ENCODE measurements at regions not wholly inside any gene's neighbourhood (a gene's known extent, or its start where the extent isn't known, plus 50 kb on each side); places are given as distances from the start of the nearest gene placed in this dataset.

DNA sequence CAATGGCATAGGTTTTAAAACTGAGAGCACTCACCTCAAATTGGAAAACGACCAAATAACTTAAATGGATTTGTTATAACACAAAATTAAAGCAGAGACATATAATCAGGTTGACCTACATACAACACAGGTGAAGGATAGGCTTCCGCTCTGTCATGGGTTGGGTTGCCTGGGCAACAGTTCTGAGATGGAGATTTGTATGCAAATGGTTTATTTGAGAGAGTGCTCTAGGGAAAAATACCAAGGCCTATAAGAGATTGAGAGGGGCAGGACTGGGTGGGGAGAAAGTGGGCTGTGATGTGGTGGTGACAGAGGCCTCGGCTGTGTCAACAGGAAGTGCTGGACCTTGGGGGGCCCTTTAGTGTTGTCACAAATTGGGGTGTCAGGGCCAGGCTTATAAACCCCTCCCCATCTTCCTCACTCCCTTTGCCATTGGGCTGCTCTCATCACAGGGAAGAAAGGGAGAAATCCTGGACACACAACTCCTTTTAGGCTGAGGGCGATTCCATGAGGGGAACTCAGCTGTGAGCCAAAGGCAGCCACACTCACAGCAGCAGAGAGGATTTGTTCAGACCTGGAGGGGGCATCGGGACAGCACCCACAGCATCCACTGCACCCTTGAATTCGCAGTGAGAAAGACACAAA lies 105.4 kb upstream of the LYZL1 start:
- no peak for DNase-seq

DNA sequence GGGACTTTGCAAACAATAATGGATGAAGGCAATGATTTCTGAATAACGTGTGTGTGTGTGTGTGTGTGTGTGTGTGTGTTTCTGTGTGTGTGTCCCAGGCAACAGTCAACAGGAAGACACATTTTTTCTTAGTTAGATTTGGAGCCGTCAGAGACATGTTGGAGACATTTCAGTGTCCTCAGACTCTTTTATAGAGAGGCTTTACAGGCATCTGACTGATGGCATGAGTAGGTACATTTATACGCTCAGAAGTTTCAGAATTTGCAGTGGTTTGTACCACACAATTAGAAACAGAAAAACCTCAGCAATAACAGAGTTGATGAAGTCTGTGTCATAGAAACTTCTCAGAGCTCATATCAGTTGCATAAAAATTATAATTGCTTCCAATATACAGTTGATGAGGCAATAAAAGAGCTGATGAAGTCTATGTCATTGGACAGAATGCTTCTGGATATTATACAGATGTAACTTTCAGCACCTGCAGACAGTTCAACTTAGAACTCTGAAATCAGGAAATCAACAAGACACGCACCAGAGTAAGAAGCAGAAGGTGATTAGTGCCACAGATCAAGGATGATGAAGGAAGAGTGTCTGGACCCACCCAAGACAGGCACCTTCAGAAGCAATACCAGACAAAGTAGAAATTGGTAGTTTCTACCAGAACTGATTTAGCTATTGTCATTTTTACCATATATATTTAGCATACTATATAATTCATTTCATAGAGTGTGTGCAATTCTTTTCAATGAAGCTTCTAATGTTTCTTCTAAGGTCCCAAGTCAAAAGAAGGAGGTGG lies 104.5 kb upstream of the LYZL1 start:
- DNase-seq: no peak

DNA sequence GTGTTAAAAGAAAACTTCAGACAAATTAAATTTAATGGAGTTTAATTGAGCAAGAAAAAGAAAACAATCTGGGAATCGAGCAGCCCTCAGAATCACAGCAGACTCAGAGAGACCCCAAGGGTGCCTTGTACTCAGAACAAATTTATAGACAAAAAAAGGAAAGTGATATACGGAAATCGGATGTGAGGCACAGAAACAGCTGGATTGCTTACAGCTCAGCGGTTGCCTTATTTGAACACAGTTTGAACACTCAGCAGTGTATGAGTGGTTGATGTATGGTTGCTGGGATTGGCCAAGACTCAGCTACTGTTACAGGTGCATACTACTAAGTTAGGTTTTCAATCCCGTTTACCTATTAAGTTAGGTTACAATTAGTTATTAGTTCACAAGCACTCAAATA lies 103.8 kb upstream of the LYZL1 start:
- DNase-seq: no peak

DNA sequence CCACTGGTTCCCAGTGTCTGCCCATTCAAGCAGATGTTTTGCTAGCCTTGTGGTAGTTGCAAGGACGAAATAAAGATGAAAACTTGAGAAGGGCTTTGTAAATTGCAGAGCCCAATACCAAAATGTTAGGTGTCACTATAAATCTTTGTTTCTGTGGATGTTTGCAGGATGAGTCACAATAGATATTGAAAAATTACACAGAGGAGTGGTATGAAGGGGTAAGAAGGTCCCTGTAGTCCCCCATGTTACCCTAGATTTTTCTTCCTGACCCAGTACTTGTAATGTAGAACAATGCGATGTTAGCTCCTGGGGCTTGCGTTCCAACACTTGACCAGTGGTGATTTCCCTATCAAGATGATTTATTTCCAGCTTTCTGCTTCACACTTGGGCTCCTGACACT lies 102.6 kb upstream of the LYZL1 start:
- DNase-seq: no peak

DNA sequence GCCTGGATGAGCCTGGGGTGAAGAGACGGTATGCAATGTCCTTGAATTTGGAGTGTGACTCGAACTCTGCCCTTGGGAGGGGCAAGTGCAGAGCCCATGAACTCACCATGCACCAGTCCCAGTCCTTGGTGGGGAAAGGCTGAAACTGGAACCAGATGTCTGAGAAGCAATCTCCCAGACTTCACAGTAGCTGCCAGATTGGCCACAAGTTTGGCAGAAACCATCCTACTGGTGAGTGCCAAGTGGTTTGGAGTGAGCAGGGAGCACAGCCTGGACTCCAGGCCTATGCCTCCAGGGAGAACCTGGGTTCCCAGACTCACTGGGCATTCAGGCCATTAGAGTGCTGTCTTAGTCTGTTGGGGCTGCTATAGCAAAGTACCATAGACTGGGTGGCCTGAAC lies 99.6 kb upstream of the LYZL1 start:
- no peak for DNase-seq

DNA sequence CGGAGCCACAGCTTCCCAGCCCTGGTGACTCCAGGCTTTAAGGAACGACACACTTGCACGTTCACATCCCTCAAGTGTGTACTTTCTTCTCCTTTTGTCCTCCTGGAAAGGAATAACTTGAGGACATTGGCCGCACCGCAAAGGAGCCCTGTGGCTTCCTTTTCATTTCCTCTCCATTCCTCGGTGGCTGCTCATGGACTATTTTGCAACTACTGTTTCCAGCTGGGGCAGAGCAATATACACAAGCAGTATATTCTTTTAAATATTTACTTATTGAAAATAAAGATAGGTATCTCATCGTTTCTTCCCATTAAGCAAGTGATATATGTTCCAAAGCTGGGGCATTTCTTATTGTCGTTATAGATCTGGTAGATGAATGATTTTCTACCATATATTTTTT lies 97.2 kb upstream of the LYZL1 start:
- DNase-seq: no peak

DNA sequence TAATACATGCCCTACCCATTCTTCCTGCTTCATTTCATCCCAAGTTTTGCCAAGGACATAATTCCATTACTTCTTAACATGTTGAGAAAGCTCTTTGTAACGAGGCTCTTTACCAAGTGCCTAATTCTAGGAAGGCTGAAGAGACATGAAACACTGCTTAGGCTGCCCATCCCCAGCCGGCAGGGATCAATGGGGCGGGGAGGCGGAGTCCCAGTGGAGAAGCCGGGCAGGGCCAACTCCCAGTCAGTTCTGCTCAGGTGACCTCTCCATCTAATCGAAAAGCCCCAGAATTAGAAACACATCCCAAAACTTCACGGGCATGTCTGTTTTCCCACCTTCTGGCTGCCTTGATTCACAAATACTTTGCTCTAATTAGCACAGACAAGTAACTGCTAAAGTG lies 89.5 kb upstream of the LYZL1 start:
- DNase-seq: no peak

DNA sequence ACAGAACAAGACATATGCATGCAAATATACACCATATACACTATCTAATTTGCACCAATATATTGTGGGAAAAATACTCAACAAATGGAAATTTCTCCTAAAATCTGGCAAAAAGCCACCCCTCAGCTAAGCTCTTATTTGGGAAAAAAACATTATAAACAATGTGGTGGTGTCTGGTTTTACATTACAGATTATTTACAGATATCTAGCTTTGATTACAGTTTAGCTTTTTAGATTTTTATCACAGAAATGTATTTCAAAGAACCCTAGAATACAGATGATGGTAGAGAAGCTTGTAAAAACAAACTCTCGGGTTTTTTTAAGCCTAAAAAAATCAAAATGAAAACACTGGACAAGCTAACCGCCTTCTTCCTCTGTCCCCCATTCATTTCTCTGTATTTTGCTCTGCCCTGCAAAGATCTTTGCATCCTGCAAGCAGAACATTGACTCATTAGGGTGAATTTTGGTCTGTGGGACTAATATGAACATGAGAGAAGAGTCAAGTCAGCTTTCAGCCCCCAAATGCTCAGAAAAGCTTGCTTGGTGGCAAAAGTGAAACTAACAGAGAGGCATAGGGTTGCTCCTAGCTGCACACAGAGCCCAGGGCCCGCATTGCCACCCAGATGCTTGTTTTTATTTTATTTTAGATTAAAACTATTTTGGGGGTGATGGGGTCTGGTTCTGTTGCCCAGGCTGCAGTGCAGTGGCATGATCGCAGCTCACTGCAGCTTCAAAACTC lies 88.8 kb upstream of the LYZL1 start:
- no peak for DNase-seq

DNA sequence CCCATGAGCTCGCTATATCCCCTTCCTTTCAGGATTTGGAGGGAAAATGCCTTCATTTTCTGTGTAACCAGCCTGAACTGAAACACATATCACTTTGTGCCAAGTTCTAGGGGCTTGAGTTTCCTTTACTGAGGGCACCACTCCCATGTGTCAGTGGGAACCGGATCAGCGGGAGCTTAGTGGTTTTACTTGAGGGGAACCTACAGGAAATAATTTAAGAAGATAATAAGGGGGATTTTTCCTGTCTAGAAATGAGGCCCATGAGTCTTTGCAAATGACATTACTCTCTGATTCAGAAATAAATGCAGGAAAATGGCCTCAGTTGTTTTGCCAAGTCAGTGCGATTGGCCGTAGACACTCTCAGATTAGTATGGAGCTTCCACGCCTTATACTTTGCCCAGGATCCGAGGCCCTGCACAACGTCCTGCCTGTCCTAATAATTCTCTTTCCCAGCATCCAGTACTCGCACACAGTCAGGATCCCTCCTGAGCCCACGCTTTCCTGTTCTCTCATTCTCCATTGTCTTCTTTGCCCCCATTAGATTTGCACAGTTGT lies 86.4 kb upstream of the LYZL1 start:
- DNase-seq: no peak

DNA sequence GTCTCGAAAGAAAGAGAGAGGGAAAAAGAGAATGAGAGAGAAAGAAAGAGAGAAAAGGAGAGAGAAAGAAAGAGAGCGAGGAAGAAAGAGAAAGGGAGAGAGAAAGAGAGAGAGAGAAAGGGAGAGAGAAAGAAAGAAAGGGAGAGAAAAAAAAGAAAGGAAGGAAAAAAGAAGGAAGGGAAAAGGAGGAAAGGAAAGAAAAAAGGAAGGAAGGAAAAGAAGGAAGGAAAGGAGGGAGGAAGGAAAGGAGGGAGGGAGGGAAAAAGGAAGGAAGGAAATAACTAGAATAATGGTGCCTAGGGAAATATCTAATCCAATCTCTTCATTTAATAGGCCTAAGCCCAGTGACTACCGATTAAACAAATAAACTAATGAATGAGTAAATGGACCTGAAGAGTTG lies 85.4 kb upstream of the LYZL1 start:
- no peak for DNase-seq

DNA sequence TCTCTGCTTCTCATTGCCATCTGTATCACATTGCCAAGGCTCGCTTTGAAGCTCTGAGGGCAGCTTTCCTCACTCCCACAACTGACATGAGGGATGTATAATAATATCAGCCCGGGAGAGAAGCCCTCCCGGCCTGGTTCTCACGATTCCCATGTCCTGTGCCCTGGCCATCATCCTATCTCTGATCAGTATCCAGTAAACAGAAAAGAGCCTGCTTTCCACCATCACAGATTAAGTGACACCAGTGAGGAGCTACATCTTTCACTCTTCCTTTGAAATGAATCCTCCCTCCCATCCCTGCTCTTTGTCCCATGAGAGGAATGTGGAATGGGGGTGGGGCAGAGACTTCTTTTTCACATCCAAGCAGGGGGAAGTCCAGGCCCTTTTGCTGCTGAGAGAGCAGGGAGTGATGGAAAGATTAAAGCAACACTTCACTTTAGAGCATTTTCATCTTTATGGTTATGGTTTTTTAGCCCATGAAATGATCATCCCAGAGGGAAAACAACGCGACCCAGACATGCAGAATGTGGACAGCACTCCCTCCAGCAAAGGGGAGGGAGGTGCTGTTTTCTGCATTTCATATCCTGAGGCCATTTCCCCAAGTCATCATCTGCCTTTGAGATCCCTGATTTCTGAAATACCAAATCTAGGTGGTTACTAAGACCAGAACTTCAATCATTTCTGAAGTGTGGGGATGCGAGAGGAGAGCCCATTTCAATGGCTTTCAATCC lies 84.6 kb upstream of the LYZL1 start:
- DNase-seq: no peak

DNA sequence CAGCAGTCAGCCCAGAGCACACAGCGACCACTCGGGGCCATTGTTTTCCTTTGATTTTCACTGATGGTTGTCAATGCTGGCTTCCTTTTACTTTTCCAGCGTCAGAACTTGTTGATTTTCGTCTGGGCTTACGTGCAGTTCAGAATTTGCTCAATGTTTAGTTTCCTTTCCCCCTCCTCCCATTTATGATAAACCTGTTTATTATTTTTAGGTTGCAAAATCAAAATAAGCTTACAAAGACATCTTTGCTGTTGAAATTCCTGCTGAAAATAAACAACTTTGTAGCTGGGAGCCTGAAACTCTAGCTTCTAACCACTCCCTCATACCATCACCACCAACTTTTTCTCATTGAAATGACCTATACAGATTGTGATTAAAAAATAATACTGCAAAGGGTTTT lies 83.1 kb upstream of the LYZL1 start:
- DNase-seq: no peak

DNA sequence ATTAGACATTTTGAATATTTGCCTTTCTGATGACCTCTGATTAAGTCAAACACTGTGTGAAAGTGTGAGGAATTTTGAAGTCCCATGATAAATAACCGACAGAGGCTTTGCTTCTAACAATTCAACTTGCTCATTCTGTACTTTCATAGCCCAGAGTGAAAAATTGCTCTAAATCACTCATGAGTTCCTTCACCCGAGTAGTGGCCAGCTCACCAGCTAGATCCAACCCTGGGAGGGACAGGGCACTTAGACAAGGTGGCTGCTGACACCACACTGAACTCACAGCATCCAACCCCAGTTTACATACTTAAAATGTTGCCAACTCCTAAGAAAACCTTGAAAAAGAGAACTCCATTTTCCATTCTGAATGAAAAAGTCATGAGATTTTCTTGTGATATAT lies 80.0 kb upstream of the LYZL1 start:
- no peak for DNase-seq

DNA sequence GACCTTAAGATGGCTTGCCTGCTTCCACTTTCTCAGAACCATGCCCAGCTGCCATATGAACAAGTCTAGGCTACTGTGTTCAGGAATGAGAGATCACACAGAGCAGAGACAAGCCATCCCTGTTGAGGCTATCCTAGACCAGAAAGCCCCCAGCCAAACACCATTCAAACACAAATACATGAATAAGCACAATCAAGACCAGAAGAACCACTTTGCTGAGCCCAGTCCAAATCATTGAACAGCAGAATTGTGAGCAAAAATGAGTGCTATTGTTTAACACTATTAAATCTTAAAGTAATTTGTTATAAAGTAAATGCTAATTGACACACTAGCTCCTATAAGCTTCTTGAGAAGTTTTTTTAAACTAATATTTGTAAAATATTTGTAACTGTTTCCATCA lies 79.0 kb upstream of the LYZL1 start:
- DNase-seq: no peak

DNA sequence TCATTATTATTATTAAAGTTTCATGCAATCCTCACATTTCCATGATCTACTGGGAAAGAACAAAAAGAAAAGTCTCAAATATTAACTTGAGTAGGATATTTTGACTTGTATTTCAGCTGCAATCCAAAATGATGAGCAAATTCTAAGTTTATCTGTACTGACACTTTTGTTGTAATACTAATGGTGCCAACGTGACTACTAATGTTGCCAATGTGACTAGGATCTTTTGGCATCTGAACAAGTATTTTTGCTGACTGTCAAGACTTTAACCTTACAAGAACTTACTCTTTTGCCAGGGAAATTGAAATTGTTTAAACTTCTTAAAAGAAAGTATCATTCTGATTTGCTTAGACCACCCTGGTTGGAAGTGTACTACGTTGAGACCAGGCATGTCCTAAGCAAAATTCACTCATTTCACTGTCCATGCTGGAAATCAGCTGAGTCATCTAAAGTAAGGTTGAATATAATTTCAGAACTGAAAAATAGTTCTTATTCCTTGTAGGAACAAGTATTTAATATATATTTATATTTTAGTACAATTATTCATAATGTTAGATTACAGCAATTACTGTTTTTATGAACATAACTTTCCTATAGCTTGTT lies 78.5 kb upstream of the LYZL1 start:
- no peak for DNase-seq

DNA sequence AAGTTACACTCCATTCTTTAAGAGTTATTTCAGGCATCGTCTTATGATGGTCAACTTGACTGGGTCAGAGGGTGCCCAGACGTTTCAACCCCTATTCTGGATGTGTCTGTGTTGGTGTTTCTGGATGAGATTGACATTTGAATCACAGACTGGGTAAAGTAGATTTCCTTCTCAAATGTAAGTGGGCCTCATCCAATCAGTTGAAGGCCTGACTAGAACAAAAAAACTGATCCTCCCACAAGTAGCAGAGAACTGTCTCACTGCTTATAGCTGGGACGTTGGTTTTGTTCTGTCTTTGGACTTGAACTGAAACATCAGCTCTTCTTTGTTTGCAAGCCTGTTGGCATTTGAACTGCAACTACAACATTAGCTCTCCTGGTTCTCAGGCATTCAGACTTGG lies 76.3 kb upstream of the LYZL1 start:
- no peak for DNase-seq

DNA sequence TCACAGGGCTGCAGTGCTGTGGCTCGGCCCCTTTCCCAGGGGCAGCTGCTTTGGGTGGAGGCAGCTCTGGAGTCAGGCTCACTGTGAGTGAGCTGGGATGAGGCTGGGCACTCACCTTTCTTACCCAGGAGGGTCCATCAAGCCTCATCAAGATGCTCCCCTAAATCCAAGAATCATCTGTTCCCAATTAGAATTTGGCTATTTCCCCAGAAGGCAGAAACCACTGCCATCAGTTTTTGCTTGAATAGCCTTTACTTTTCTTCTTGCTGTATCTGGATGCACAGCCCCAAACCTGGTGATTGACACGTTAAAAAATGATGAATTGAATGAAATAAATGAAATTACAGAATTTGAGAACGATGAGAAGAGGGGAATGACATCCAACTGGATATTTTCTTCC lies 74.3 kb upstream of the LYZL1 start:
- DNase-seq: no peak

DNA sequence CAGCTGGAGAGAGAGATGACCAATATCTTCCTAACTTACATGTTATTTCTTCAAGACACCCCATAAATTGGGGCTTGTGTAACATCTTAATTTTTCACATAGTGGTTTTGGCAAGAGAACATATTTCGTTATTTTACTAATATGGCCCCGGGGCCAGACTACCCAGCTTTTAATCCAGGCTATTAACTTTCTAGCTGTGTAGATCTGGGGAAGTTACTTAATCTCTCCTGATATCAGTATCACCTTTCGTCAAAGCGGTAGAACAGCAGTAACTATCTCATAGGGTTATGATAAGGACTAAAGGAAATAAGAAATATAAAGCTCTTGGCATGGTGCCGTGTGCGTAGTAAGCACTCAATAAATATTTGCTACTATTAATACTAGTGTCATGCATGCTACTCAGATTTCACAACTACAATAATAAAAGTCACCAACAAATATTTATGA lies 71.6 kb upstream of the LYZL1 start:
- no peak for DNase-seq

DNA sequence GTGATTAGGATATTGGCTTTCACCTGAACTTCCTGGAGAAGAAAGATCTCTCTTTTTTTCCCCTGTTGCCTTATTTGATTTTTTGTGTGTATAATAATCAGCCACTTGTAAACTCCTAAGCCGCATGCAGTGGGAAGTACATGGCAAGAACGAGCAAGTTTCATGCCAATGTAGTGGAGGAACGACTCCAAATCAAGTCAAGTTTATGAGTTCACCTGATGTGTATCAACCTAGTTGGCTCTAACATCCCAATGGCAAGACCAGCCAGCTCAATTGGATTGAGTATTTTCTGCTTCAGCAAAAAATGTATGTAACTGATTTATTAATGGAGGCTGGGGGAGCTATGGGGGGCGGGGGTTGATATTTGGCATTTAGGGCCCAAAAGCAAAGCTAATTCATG lies 65.5 kb upstream of the LYZL1 start:
- no peak for DNase-seq

DNA sequence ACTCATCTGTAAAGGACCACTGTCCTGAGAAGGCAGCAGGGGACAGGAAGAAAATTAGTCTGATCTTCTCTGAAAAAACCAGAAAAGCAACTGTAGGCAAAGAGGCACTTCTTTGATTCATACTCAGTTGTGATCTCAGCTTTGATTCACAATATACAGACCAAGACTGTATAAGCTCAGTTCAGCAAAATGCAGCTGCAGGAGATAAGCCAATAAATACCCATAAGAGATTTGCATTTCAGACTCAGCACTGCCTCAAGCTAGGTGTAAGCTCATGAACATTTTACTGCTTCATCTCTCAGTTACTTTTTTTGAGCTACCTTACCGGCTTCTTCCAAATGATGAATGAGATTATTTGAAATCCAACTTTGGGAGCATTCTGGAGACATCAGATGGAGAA lies 64.2 kb upstream of the LYZL1 start:
- no peak for DNase-seq

DNA sequence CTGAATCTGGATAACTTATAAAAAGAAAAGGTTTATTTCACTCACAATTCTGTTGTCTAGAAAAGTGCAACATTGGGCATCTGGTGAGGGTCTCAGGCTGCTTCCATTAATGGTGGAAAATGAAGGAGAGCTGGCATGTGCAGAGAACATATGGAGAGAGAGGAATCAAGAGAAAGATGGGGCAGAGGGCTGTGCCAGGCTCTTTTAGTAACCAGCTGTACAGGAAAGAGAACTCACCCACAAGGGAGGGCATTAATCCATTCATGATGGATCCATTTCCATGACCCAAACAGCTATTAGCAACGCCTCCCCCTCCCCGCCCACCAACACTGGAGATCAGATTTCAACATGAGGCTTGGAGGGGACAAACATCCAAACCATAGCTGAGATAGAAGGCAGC lies 61.7 kb upstream of the LYZL1 start:
- DNase-seq: no peak

DNA sequence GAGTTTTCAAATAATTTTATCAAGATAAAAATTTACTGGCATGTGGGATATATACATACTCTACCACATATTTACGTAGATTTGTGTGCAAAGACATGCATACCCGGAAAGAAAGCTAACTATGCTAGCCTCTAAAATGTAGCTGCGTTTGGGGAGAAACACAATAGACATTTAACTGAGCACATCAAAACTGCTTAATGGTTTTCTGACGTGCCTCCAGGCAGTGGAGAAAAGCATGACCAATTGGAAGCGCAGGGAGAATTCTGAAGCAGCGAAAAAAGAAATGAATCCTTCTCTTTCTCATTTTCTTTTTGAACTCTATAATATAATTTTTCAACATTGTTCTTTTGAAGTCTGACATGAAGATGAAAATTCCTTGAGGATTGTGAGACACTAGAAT lies 60.3 kb upstream of the LYZL1 start:
- no peak for DNase-seq

DNA sequence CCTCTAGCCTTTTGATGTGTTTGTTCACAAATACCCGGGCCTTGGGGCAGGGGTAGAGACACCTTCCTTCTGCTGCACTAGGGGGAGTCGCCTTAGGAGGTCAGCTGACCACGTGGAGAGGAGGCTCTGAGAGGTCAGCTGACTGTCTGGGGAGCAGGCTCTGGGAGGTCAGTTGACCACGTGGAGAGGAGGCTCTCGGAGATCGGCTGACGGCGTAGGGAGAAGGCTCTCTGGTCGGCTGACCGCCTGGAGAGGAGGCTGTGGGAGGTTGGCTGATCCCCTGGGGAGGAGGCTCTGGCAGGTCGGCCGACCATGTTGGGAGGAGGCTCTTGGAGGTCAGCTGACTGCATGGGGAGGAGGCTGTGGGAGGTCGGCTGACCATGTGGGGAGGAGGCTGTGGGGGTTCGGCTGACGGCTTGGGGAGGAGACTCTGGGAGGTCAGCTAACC lies 59.6 kb upstream of the LYZL1 start:
- DNase-seq: no peak

Data from CD4-positive, alpha-beta T cell treated with Interleukin-4 for 4 hours (primary cell).